H9 (cell line): ENCODE measurements at regions not wholly inside any gene's neighbourhood (a gene's known extent, or its start where the extent isn't known, plus 50 kb on each side); places are given as distances from the start of the nearest gene placed in this dataset.
"Not testable (repeated sequence)": the region's sequence is repeated elsewhere in the genome, so short reads cannot be mapped to it uniquely, and the experiment has no call there.

Source experiments
- DNase-seq: peaks from one replicate; pipeline ENCODE4 v3.0.0-alpha.2; 2017
- H2AFZ ChIP-seq: one replicate; pipeline ENCODE4 v1.6.1; 2013; ENCODE audit warnings: mild to moderate bottlenecking, low read length, control low read depth, moderate library complexity
- H2AK5ac ChIP-seq: 2 replicates; pipeline ENCODE4 v1.6.1; 2013; ENCODE audit warnings: low read length, control low read depth, mixed read lengths; ENCODE audit not compliant: insufficient read length
- H2BK120ac ChIP-seq: one replicate; pipeline ENCODE4 v1.6.1; 2013; ENCODE audit warnings: low read depth, mild to moderate bottlenecking, low read length, control low read depth, inconsistent platforms; ENCODE audit not compliant: poor library complexity, severe bottlenecking
- H2BK12ac ChIP-seq: 2 replicates; pipeline ENCODE4 v1.6.1; 2013; ENCODE audit warnings: low read length, control low read depth, mixed read lengths, low read depth; ENCODE audit not compliant: insufficient read length
- H2BK15ac ChIP-seq: 2 replicates; pipeline ENCODE4 v1.6.1; 2013; ENCODE audit warnings: low read depth, low read length, control low read depth
- H2BK20ac ChIP-seq: one replicate; pipeline ENCODE4 v1.6.1; 2013; ENCODE audit warnings: low read depth, mild to moderate bottlenecking, low read length, control low read depth, inconsistent platforms; ENCODE audit not compliant: poor library complexity, severe bottlenecking
- H2BK5ac ChIP-seq: 2 replicates; pipeline ENCODE4 v1.6.1; 2013; ENCODE audit warnings: low read length, control low read depth, mixed read lengths; ENCODE audit not compliant: insufficient read length
- H3K14ac ChIP-seq: 2 replicates; pipeline ENCODE4 v1.6.1; 2013; ENCODE audit warnings: low read length, control low read depth; ENCODE audit not compliant: insufficient read depth
- H3K18ac ChIP-seq: 2 replicates; pipeline ENCODE4 v1.6.1; 2013; ENCODE audit warnings: low read depth, mild to moderate bottlenecking, mixed read lengths, low read length, control low read depth; ENCODE audit not compliant: insufficient read length
- H3K23ac ChIP-seq: 2 replicates; pipeline ENCODE4 v1.6.1; 2013; ENCODE audit warnings: low read length, control low read depth, mixed read lengths, low read depth; ENCODE audit not compliant: insufficient read length
- H3K23me2 ChIP-seq: 2 replicates; pipeline ENCODE4 v1.6.1; 2013; ENCODE audit warnings: low read depth, mild to moderate bottlenecking, mixed read lengths, low read length, control low read depth; ENCODE audit not compliant: insufficient read length, poor library complexity, severe bottlenecking
- H3K27ac ChIP-seq: 2 replicates; pipeline ENCODE4 v1.5.1; 2013; ENCODE audit warnings: low read length, control low read depth, mixed read lengths, low read depth; ENCODE audit not compliant: insufficient read length
- H3K27me3 ChIP-seq: 2 replicates; pipeline ENCODE4 v1.6.1; 2013; ENCODE audit warnings: low read length, control low read depth, inconsistent platforms; ENCODE audit not compliant: insufficient read depth
- H3K4ac ChIP-seq: 2 replicates; pipeline ENCODE4 v1.6.1; 2013; ENCODE audit warnings: low read depth, mild to moderate bottlenecking, control low read depth, inconsistent platforms, low read length, moderate library complexity
- H3K4me1 ChIP-seq: 2 replicates; pipeline ENCODE4 v1.6.1; 2013; ENCODE audit warnings: low read length, control low read depth, inconsistent platforms; ENCODE audit not compliant: insufficient read depth
- H3K4me2 ChIP-seq: 2 replicates; pipeline ENCODE4 v1.6.1; 2013; ENCODE audit warnings: low read length, control low read depth, mixed read lengths; ENCODE audit not compliant: insufficient read length, insufficient read depth
- H3K56ac ChIP-seq: 2 replicates; pipeline ENCODE4 v1.6.1; 2013; ENCODE audit warnings: low read depth, mild to moderate bottlenecking, mixed read lengths, low read length, control low read depth; ENCODE audit not compliant: insufficient read length
- H3K79me1 ChIP-seq: 2 replicates; pipeline ENCODE4 v1.6.1; 2013; ENCODE audit warnings: low read depth, mild to moderate bottlenecking, moderate library complexity, low read length, control low read depth, inconsistent platforms; ENCODE audit not compliant: insufficient read depth, poor library complexity, severe bottlenecking
- H3K79me2 ChIP-seq: 2 replicates; pipeline ENCODE4 v1.6.1; 2013; ENCODE audit warnings: low read length, control low read depth, inconsistent platforms; ENCODE audit not compliant: insufficient read depth
- H3K9ac ChIP-seq: 2 replicates; pipeline ENCODE4 v1.6.1; 2013; ENCODE audit warnings: low read length, control low read depth, mixed read lengths; ENCODE audit not compliant: insufficient read length; ENCODE audit errors: extremely low read depth
- H3K9me3 ChIP-seq: one replicate; pipeline ENCODE4 v1.6.1; 2013; ENCODE audit warnings: low read depth, low read length, inconsistent platforms; ENCODE audit not compliant: control insufficient read depth
- H3T11ph ChIP-seq: one replicate; pipeline ENCODE4 v1.6.1; 2013; ENCODE audit warnings: mild to moderate bottlenecking, low read length, control low read depth, inconsistent platforms
- H4K20me1 ChIP-seq: one replicate; pipeline ENCODE4 v1.6.1; 2013; ENCODE audit not compliant: control insufficient read depth, insufficient read length, insufficient read depth
- H4K5ac ChIP-seq: 2 replicates; pipeline ENCODE4 v1.6.1; 2013; ENCODE audit warnings: low read depth, mild to moderate bottlenecking, mixed read lengths, low read length, control low read depth; ENCODE audit not compliant: insufficient read length
- H4K8ac ChIP-seq: replicated peaks from 2 replicates; pipeline ENCODE4 v1.6.1; 2013; ENCODE audit warnings: low read length, control low read depth, mixed read lengths, low read depth; ENCODE audit not compliant: insufficient read length
- H4K91ac ChIP-seq: 2 replicates; pipeline ENCODE4 v1.6.1; 2013; ENCODE audit warnings: low read depth, mild to moderate bottlenecking, moderate library complexity, mixed read lengths, low read length, control low read depth; ENCODE audit not compliant: insufficient read length
- H3K27ac Mint-ChIP-seq, 3 experiments: 2 replicates in 2 of 3; 3 replicates in 1 of 3; pipeline ENCODE4 v1.8.0; 2020 to 2021; ENCODE audit warnings: mixed read lengths in 3 of 3, mild to moderate bottlenecking in 1 of 3, moderate library complexity in 1 of 3
- H3K27me3 Mint-ChIP-seq: 2 replicates; pipeline ENCODE4 v1.8.0; 2021; ENCODE audit warnings: low read depth, mild to moderate bottlenecking, moderate library complexity, mixed read lengths
- H3K36me3 Mint-ChIP-seq, 3 experiments: 2 replicates in 2 of 3; 3 replicates in 1 of 3; pipeline ENCODE4 v1.8.0; 2020 to 2021; ENCODE audit warnings: low read depth in 3 of 3, mixed read lengths in 3 of 3; ENCODE audit not compliant: insufficient read depth in 1 of 3
- H3K4me1 Mint-ChIP-seq, 2 experiments: 2 replicates each; pipeline ENCODE4 v1.8.0; 2020; ENCODE audit warnings: mixed read lengths in 2 of 2
- H3K4me3 Mint-ChIP-seq, 2 experiments: 2 replicates in 1 of 2; 3 replicates in 1 of 2; pipeline ENCODE4 v1.8.0; 2020 to 2021; ENCODE audit warnings: mild to moderate bottlenecking in 2 of 2, mixed read lengths in 2 of 2, moderate library complexity in 1 of 2
- H3K9me3 Mint-ChIP-seq, 2 experiments: 2 replicates in 1 of 2; 3 replicates in 1 of 2; pipeline ENCODE4 v1.8.0; 2020; ENCODE audit warnings: mild to moderate bottlenecking in 2 of 2, mixed read lengths in 2 of 2, moderate library complexity in 1 of 2
- WGBS: extraction: QIAGEN DNeasy Blood & Tissue Kit; methylation state at CpG from one replicate; pipeline ENCODE4 v1.1.7; 2013; ENCODE audit warnings: missing lambda C conversion rate, low lambda C conversion rate, mixed read lengths; ENCODE audit not compliant: insufficient read length; ENCODE audit errors: extremely low coverage; 5-methylcytosine and 5-hydroxymethylcytosine counted together

- H3K36me3 Mint-ChIP-seq, DNase-seq, H3K79me1 ChIP-seq, H3K79me2 ChIP-seq, H3K9me3 ChIP-seq, H3K4me1 ChIP-seq, H3K23ac ChIP-seq, H3K27me3 ChIP-seq, H2BK5ac ChIP-seq, H3K18ac ChIP-seq, H3K4me3 Mint-ChIP-seq, H3K56ac ChIP-seq, H2AFZ ChIP-seq, H2BK15ac ChIP-seq, H2AK5ac ChIP-seq, H3K27me3 Mint-ChIP-seq, H3K4ac ChIP-seq, H2BK120ac ChIP-seq, H3K27ac ChIP-seq, H3K27ac Mint-ChIP-seq, H4K20me1 ChIP-seq, H4K91ac ChIP-seq, H3K9me3 Mint-ChIP-seq, H3K9ac ChIP-seq, H2BK12ac ChIP-seq, H2BK20ac ChIP-seq, H3K4me2 ChIP-seq, H3K14ac ChIP-seq, H3K4me1 Mint-ChIP-seq, H4K5ac ChIP-seq, H4K8ac ChIP-seq, H3T11ph ChIP-seq, H3K23me2 ChIP-seq: not testable (repeated sequence)
- no CpG with 5 or more reads among the region's 1 CpG for WGBS
These were observed 1995.0 kb downstream of the FOXD4L5 start for GRCh38 chr9:63289971-63290370.
